NCI-H1105 (cell line): ENCODE measurements at regions not wholly inside any gene's neighbourhood (a gene's known extent, or its start where the extent isn't known, plus 50 kb on each side); places are given as distances from the start of the nearest gene placed in this dataset.
"Not testable (repeated sequence)": the region's sequence is repeated elsewhere in the genome, so short reads cannot be mapped to it uniquely, and the experiment has no call there.

Experiments
- DNase-seq: peaks from one replicate; lab custom pipeline; 2025; lab: John Stamatoyannopoulos, UW

DNA sequence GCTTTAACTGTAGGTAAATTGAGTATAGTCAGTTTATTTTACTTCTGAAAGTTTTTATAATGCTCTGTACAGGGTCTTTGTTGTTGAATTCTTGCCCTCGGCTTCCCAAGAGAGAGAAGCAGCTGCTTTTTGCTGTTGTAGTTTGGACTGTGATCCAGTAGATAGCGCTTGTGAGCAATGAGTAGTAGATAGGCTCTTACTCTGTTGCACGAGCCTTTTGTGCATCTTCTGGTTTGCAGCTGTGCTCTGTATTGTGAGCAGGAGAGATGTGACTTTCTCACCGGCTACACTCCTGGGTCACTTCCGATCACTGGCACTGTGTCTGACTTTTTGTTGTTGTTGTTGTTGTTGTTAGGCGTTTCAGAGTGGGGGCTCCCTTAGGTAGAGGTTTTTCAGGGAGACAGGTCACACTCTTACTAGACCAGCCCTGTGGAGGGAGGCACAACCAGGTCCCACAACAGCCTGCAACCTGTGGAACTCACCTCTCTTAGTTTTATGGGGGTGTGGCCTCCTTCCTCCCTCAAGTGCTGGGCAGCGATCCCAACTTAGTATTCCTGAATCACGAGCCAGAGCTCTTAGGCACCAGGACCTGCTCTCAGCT, 822.1 kb upstream of the GALNTL6 start:
- DNase-seq, result no peak

DNA sequence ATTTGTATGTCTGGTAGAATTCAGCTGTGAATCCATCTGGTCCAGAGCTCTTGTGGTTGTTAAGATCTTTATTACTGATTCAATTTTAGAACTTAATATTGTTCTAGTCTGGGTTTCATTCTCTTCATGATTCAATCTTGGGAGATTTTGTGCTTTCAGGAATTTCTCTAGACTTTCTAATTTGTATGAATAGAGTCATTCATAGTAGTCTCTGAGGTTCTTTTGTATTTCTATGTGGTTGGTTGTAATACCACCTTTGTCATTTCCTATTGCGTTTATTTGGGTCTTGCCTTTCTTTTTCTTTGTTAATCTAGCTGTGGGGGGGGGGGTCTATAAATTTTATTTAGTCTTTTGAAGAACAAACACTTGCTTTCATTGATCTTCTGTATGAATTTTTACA, 824.8 kb upstream of the GALNTL6 start:
- DNase-seq, result no peak

DNA sequence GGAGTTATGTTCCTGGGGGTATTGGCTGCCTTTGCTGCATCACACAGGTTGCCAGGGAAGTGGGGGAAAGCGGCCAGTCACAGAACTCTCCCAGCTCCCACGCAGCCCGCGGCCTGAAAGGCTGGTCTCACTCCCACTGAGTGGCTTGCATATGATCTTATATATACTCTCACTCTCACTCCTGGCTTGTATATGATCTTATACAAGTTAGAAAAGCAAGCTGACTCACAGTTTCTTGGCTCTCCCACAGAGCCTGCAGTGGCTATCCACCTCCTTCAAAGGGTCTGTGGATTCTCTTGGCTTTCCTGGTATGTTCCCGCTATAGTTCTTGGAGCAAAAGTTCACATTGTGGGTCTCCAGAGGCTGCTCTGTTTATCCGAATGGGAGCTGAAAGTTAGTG, 833.5 kb upstream of the GALNTL6 start:
- no peak for DNase-seq

DNA sequence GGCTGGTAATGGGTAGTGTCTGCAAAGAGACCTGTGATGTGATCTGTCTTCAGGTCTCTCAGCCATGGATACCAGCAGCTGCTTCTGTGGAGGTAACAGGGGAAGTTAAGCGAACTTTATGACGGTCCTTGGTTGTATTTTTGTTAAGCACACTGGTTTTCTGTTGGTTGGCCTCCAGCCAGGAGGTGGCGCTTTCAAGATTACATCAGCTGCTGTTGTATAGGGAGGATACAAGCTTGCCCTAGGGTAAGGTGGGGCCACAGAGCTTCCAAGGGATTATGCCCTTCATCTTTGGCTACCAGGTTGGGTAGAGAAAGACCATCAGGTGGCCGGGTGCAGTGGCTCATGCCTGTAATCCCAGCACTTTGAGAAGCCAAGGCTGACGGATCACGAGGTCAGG, 834.2 kb upstream of the GALNTL6 start:
- no peak for DNase-seq

DNA sequence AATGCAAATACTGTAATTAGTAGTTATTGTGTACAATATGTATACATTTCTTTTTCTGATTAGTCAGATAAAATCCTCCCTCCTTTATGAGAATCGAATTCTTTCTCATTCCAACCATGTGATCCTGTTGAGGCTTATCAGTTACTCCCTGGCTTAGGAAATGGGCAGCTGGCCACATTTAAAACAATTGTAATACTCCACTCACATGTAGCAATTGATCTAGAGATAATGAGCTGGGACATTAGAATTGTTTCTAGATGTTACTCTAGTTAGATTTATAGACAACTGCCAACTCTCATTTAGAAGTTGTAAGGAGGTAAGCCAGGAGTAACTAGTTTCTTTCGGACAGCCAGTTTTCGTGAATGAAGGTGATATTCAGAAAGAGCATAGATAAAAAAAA, 859.3 kb upstream of the AADAT start:
- DNase-seq, result no peak

DNA sequence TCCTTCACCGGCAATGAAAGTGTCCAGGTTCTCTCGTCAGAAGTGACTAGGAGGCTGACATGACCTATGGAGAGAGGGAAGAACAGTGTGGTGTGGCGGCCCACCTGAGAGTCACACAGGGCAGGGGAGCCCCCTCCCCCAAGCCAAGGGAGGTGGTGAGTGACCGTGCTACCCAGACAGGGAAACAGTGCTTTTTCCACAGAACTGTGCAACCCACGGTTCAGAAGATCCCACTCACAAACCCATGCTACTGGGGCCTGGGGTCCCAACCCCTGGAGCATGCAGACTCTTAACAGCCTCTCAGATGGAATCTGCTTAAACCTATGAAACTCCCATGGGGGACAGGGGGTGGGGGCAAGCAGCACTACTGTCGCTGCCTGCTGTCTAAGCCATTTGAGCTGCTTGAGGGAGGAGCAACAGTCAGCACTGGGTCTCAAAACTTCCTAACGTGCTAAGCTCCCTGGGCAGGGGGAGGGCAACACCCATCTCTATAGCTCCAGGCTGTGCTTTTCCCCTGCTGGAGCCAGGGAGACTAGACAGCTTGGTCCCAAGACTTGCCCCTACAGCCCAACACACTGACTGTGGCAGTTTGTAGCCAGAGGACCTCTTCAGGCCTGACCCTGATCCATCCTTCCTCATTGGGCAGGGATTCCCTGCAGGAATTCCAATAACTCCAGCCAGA, 850.4 kb upstream of the AADAT start:
- no peak for DNase-seq

DNA sequence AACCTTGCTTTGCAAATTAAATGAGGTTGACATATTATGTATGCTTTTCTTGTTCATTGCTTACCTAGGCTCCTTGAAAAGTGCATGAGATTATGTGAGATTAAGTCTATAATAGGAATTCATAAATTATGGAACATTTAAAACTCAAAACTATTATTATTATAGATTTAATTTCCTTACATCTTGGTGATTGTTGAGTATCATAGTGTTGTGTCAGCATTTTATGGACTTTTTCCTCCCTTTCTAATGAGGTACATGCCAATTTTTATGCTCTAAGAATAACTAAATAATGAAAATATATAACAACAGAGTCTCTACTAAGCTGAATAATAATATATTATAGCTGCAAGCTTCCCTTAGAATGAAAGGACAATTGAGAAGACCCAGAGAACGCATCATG, 848.8 kb upstream of the AADAT start:
- DNase-seq, result no peak

DNA sequence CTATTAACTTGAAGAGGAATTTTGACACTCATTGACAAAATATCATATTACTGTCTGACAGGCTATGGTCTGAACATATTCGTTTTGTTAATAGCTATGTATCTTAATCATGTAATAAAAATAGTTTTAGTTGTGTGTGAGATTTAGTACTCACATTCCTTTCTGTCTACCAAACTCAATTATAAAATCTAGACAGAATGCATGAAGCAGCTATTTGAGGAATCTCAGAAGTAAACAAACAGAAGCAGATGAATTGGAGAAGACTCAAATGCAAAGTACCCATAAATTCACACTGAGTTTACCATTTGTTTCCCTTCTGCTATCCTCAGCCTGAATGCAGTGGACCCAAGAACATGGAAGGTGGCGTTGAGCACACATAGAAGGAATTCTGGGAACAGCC, 841.6 kb upstream of the AADAT start:
- no peak for DNase-seq

DNA sequence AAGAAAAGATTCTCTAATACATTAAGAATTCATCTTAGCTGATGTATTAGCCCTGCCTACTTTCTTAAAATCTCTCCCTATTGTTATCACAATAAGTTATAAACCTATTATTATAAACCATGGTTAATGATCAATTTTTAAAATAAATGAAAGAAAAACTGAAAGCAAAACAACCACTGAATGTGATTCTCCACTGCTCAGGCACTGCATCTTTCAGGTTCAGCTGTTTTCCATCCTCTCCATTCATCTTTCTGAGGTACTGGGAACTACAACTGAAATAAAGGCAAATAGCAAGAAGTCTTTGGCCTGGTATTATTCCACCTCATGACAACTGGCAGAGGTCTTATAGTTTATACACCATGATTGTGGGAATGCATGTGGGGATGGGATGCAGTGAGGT, 798.9 kb upstream of the AADAT start:
- DNase-seq, result no peak

DNA sequence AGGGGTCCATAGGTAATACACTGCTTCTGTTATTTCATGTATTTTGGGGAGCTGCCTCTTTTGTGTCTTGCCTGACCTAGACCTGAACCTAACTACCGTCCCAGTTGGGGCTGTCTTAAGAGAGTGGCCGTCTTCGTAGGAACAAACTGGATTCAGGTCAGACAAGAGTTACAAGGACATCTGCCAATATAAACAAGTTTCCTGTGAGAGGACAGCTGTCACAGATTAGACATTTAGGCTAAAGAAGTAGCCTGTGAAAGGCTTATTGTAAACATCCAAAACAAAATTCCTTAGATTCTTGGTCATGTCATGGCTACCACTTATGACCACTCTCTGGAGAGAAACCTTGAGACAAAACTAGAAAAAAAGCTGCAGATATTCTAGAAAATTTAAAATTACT, 797.6 kb upstream of the AADAT start:
- no peak for DNase-seq

DNA sequence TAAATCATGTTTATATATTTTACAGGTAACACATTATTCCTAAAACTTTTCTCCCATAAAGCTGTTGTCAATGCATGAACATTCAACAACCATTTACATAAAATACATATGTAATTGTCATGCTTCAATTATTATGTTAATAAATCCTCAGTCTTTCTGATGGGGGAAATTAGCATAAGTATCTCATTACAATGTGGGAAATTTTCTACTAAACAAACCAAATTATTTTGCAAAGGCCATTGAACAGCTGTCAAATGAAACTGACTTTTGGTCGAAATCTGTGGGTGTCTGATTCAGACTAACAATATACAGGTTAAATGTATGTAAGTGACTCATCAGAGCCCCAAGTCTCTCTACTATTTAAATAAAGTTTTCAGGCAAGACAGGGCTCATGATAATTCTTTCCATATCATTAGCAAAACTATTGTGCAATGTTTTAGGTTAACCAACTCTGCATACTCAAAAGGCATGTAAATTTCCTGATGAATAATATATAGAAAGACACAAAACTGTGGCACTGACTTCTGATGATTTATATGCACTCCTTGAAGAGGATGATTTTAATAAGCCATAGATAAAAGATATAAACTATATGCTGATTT, 795.3 kb upstream of the AADAT start:
- DNase-seq, result no peak

DNA sequence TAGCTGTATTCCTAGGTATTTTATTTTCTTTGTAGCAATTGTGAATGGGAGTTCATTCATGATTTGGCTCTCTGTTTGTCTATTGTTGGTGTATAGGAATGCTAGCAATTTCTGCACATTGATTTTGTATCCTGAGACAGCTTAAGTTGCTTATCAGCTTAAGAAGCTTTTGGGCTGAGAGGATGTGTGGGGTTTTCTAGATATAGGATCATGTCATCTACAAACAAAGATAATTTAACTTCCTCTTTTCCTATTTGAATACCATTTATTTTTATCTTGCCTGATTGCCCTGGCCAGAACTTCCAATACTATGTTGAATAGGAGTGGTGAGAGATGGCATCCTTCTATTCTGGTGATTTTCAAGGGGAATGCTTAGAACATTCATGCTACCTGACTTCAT, 791.9 kb upstream of the AADAT start:
- DNase-seq, result not testable (repeated sequence)

DNA sequence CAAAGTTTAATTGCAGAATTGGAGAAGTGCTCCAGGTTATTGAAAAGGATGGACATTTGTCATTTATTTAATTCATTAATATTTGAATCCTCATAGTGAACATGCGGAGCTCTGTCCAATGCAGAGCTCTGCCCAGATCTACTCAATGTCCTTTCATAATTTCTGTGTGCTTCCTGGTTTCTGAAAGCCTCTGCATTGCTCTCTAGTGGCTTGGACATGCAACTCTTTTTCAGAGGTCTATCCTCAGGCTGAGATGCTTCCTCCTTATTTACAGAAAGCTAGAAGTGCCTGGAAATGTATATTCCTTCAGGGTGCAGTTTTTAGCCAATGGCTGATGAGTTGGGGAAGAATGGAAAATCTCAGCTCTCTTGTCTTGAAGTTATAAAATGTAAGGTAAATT, 786.1 kb upstream of the AADAT start:
- DNase-seq, result no peak

DNA sequence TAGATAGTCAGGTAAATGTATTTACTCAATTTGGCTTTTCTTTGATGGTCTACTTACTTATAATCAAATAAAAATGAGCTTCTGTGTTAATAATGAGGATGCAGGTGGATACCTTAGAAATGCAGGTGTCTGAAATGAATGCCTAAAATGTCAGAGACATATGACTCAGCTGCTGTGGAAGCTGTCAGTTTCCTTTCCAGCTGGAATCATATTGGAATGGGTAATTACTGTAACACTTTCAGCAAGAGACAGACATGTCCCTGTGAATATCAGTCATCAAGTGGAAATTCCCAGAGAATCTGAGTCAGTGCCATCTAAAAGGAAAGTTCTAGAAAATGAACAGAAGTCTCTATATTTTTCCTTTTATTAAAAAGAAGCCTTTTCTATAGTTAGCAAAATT, 783.0 kb upstream of the AADAT start:
- DNase-seq, result no peak

DNA sequence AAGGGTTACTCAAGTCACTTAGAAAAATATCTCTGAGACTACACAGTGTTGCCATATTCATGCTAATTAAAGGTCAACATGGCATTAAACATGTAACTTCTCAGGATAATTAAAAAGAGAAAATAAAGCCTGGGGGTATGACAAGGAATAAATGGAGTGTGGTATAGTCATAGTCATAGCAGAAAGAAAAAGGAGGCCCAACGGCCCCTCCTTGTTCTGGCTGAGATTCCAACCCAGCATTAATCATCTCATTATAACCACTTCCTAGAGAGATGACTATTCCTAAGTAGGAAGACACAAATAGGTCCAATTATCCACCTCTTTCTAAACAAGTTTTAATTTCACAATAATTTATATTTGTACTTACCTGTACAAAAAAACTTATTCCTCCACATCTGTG, 778.4 kb upstream of the AADAT start:
- no peak for DNase-seq

DNA sequence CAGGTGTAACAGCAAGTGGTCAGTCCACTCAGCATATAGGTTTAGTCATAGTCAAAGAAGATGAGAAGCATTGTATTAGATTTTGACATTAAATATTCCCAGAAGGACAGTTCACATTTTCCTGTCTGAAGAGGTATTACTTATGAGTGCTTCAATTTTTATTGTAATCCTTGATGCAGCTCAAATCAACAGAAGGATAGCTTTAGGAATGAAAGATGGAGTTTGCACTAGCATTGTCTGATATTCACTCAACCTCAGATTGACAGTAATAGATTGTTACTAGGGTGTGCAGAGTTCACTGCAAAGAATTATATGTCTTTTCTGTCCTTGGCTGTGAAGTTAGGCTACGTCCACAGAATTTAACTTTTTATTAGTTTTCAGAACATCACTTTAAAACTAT, 764.3 kb upstream of the AADAT start:
- DNase-seq, result no peak

DNA sequence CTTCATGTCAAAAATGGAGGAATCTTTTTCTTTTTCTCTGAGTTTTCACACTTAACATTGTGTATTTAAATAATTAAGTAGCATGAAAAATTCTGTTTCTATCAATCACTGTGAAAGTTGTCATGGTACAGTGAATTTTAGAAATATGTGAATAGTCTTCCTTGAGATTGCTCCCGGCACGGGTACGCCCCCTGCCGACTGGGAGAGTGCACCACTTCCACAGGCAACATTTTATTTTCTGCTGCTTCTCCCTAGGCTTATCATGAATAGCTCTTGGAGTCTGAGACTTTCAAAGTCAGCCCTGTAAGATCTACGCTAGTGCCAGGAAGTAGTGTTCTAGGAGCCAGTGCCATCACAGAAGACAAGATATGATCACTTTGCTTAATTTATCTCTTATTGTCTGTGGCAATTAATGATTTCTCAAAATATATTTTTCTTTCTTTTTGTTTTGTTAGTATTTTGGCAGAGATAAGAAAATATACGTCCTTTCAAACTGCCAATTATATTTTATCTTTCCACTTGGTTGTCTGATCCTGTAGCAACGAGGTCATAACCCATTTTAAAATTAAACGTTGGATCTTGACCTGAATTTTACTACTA, 763.8 kb upstream of the AADAT start:
- DNase-seq, result no peak

DNA sequence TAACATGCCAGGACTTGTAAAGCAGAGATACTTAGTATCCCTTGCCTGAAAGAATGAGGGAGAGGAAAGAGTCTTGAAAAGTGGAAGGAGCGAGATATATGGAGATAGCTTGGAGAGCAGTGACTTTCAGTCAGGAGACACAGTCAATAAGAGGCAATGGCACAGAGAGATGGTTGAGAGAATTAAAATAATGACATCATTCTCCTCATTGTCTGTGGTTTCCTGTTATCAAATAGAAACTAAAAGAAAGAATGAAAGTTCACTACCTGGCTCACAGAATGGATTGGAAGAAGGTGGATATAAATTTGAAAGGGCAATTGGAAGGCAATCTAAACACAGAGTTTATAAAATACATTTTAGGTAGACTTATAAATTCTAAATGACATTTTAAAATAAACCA, 760.2 kb upstream of the AADAT start:
- no peak for DNase-seq

DNA sequence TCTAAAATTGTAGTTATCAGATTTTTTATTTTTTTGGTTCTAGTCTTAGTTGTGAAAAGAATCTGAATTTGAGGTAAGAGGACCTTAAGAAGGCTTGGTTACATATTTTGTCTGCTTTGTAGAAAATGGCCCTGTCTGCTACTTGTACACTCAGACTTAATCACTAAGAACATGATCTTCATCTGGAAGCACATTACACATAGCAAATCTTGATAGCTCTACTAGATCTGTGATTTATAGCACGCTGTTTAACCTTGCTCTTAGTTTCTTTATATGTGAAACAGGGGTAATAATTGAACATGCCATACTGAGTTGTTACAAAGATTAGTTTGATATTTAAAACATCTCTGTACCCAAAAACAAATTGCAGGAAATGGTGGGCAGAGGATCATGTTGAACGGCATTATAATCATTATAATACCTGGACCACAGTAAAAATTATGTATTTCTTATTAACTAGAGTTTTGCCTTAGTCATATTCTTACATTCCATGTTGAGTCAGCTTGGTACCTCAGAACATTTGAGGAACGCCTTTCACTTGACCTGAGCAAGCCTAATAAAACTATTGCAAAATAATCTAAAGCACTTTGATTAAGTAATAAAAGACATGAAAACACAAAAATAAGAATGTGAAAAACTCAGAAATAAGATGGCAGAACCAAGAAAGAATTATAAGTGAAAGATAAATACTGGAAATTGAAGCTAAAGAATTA, 738.0 kb upstream of the AADAT start:
- DNase-seq, result no peak

DNA sequence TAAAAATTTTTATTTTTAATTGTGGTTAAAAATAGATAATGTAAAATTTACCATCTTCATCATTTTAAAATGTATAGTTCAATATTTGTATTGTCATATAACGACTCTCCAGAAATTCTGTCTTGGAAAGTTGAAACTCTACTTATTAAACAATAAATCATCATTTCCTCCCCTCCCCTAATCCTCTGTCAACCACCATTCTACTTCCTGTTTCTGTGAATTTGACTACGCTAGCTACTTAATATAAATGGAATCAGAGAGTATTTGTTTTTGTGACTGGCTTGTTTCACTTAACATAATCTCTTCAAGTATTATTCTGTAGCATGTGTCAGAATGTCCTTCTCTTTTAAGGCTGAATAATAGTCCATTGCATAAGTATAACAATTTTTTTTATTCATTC, 729.0 kb upstream of the AADAT start:
- DNase-seq, result no peak

DNA sequence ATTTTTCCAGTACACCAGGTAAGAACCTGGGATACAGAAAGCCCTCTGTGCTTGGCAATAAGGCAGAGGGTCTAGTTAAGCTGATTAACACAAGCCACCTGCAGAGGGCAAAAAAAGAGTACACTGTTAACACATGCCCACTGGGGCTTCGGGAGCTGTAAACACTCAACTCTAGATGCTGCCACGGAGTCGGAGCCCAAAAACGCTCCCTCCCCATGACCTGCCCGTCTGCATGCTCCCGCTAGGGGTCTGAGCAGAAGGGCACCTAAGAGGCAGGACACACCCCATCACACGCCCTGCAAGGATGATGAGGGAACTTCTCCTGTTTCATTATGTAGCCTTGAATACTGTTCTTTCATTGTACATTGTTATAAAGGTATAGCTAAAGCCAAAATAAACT, 715.6 kb upstream of the AADAT start:
- DNase-seq, result no peak

DNA sequence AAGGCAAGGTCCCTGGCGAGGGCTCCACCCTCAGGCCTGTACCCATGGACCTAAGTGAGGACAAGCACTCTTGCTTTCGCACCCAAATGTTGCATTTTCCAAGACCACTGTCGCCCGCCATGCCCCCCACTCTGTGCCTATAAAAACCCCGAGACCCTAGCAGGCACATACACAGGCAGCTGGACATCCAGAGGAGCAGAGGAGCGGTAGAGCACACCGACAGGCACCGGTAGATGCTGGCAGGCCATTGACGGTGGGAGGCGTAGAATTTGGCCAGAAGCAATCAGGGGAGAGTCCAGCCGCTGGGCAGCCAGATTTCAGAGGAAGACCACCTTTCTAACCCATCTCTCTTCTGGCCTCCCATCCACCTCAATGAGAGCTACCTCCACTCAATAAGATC, 715.2 kb upstream of the AADAT start:
- DNase-seq, result no peak

DNA sequence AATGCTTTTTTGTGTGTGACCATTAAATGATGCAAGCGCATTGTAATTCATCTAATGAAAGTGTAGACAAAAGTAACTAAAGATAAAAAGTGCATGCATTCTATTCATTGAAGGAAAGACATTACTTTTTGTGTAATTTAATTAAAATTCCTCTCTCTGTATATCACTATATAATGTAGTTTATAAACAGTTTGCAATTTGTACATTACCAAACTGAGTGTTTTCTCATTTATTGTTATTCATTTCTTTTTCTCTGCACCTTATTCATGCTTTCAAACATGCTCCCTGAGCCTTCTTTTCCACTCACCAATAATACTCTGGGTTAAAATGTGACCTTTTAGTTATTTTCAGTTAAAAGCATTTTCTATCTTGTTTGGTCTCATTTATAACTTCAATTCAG, 713.7 kb upstream of the AADAT start:
- DNase-seq, result no peak
